ENCODE measurements at regions not wholly inside any gene's neighbourhood (a gene's known extent, or its start where the extent isn't known, plus 50 kb on each side); places are given as distances from the start of the nearest gene placed in this dataset.

GRCh38 chr11:101185985-101186384, 56.4 kb upstream of the PGR start:
- H3K36me3 ChIP-seq (ENCODE audit: insufficient read depth, low read length): no peaks in the 10 kb centered on the region
- H4K20me1 ChIP-seq (ENCODE audit: insufficient read depth, low read length): no peaks in the 10 kb centered on the region
- no peaks in the 10 kb centered on the region for H3K79me2 ChIP-seq (ENCODE audit: insufficient read depth, low read length)
- H3K27ac ChIP-seq (ENCODE audit: low read depth, low read length): no peak overlapping the region
- no peak overlapping the region for H3K4me3 ChIP-seq (ENCODE audit: insufficient read depth, low read length)
- H3K27me3 ChIP-seq (ENCODE audit: insufficient read depth, low read length): no peaks in the 10 kb centered on the region
- no peaks in the 10 kb centered on the region for H3K9me3 ChIP-seq (ENCODE audit: low read depth, low read length)
- TF ChIP-seq CTCF (IDR thresholded peaks at IDR 0.05; ENCODE audit: extremely low read depth, low read depth, low read length): no peak
- no peak overlapping the region for H3K4me2 ChIP-seq (ENCODE audit: insufficient read depth, low read length)
- no peak overlapping the region for H2AFZ ChIP-seq (ENCODE audit: low read length)
- no peak for DNase-seq (ENCODE audit: insufficient read length, low spot score, missing footprints)
- no peaks in the 10 kb centered on the region for H3K4me1 ChIP-seq (ENCODE audit: insufficient read depth, low read length)

- Histone ChIP-seq H2AFZ (ENCODE audit: low read length) (no peak overlapping the region), H3K27me3 (ENCODE audit: insufficient read depth, low read length) (no peaks in the 10 kb centered on the region), H3K27ac (ENCODE audit: low read depth, low read length) (no peak overlapping the region), H3K9me3 (ENCODE audit: low read depth, low read length) (no peaks in the 10 kb centered on the region), H3K4me2 (ENCODE audit: insufficient read depth, low read length) (no peak overlapping the region), H3K4me3 (ENCODE audit: insufficient read depth, low read length) (no peak overlapping the region), H3K4me1 (ENCODE audit: insufficient read depth, low read length) (no peaks in the 10 kb centered on the region), H3K79me2 (ENCODE audit: insufficient read depth, low read length) (no peaks in the 10 kb centered on the region), H4K20me1 (ENCODE audit: insufficient read depth, low read length) (no peaks in the 10 kb centered on the region), H3K36me3 (ENCODE audit: insufficient read depth, low read length) (no peaks in the 10 kb centered on the region)
- no peak for DNase-seq (ENCODE audit: insufficient read length, low spot score, missing footprints)
- no peak for TF ChIP-seq CTCF (IDR thresholded peaks at IDR 0.05; ENCODE audit: extremely low read depth, low read depth, low read length)
Measured at GRCh38 chr11:101182467-101182866, 52.9 kb upstream of the PGR start.

GRCh38 chr11:101180481-101180880, 50.9 kb upstream of the PGR start:
- Histone ChIP-seq H3K4me2 (ENCODE audit: insufficient read depth, low read length) (no peak overlapping the region), H4K20me1 (ENCODE audit: insufficient read depth, low read length) (no peaks in the 10 kb centered on the region), H3K4me3 (ENCODE audit: insufficient read depth, low read length) (no peak overlapping the region), H3K27ac (ENCODE audit: low read depth, low read length) (no peak overlapping the region), H3K36me3 (ENCODE audit: insufficient read depth, low read length) (no peaks in the 10 kb centered on the region), H2AFZ (ENCODE audit: low read length) (no peak overlapping the region), H3K9me3 (ENCODE audit: low read depth, low read length) (no peaks in the 10 kb centered on the region), H3K27me3 (ENCODE audit: insufficient read depth, low read length) (no peaks in the 10 kb centered on the region), H3K4me1 (ENCODE audit: insufficient read depth, low read length) (no peaks in the 10 kb centered on the region), H3K79me2 (ENCODE audit: insufficient read depth, low read length) (no peaks in the 10 kb centered on the region)
- TF ChIP-seq CTCF (IDR thresholded peaks at IDR 0.05; ENCODE audit: extremely low read depth, low read depth, low read length): no peak
- DNase-seq (ENCODE audit: insufficient read length, low spot score, missing footprints): no peak

All from osteoblast (primary cell).